Calu3 (cell line): ENCODE measurements at regions not wholly inside any gene's neighbourhood (a gene's known extent, or its start where the extent isn't known, plus 50 kb on each side); places are given as distances from the start of the nearest gene placed in this dataset.

Source experiments
- BruUV-seq: library from RNA; stranded (reverse); fragments of 400-500 nt; replicated peaks from 2 replicates; lab custom pipeline; 2021; lab: Mats Ljungman, UMichigan
- CTCF ChIA-PET: fragments of 300-600 bp; sonication (Branson Sonifier 250); formaldehyde crosslinking; loops from one replicate; lab custom pipeline; 2022; ENCODE audit warnings: antibody characterized with exemption; lab: Charles Lee
- DNase-seq: peaks from one replicate; pipeline ENCODE4 v3.0.0; 2022
- H3K27ac Mint-ChIP-seq: one replicate; pipeline ENCODE4 v1.8.0; 2022; ENCODE audit warnings: mixed read lengths; ENCODE audit not compliant: unreplicated experiment
- H3K27me3 Mint-ChIP-seq: one replicate; pipeline ENCODE4 v1.8.0; 2022; ENCODE audit warnings: mixed read lengths; ENCODE audit not compliant: unreplicated experiment
- H3K36me3 Mint-ChIP-seq: one replicate; pipeline ENCODE4 v1.8.0; 2022; ENCODE audit warnings: mild to moderate bottlenecking, moderate library complexity, mixed read lengths; ENCODE audit not compliant: insufficient read depth, unreplicated experiment
- H3K4me1 Mint-ChIP-seq: one replicate; pipeline ENCODE4 v1.8.0; 2022; ENCODE audit warnings: mild to moderate bottlenecking, low read depth, mixed read lengths; ENCODE audit not compliant: unreplicated experiment
- H3K4me3 Mint-ChIP-seq: one replicate; pipeline ENCODE4 v1.8.0; 2022; ENCODE audit warnings: mild to moderate bottlenecking, low read depth, moderate library complexity, mixed read lengths; ENCODE audit not compliant: unreplicated experiment
- H3K9me3 Mint-ChIP-seq: one replicate; pipeline ENCODE4 v1.8.0; 2022; ENCODE audit warnings: low read depth, mixed read lengths; ENCODE audit not compliant: unreplicated experiment
- intact Hi-C: fragments of 100-400 bp; cut with micrococcal nuclease; formaldehyde crosslinking; loops from one replicate; pipeline ENCODE4 v1.10.0; 2022; ENCODE audit not compliant: unreplicated experiment
- TF ChIP-seq, protein P1 (sequence below): fragments of 200-600 bp; IDR thresholded peaks from one replicate; pipeline ENCODE4 v1.8.0; 2022; ENCODE audit warnings: antibody characterized with exemption; ENCODE audit not compliant: unreplicated experiment

DNA sequence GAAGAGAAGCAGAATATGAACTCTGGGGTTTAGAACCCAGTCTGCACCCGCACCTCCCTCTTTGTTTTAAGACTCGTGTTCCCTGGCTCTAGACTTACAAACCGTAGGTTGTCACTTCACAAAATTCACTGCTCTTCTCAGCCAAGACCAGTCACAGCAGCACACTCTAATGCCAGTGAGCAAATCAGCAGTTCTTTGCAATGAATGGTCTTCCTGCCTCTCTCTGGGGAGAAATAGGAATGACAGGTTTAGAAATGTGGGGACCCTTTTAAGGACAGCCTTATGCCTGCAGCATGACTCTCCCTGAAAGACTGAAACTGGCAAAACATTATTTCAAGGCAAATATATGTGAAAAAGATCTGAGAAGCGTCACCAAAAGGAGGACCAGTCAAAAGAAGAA lies 156.9 kb downstream of the KCTD15 start:
- DNase-seq = no peak
- no peaks in the 10 kb centered on the region for H3K4me1 Mint-ChIP-seq
- peaks cover 63% of the 10 kb centered on the region for H3K27me3 Mint-ChIP-seq
- H3K9me3 Mint-ChIP-seq = no peaks in the 10 kb centered on the region
- no TSS peak for BruUV-seq
- CTCF ChIA-PET = no interaction called here
- H3K36me3 Mint-ChIP-seq = no peaks in the 10 kb centered on the region
- intact Hi-C loops = no loop called here
- H3K4me3 Mint-ChIP-seq = no peak overlapping the region
- no peak overlapping the region for H3K27ac Mint-ChIP-seq
- TF ChIP-seq, protein P1, sequence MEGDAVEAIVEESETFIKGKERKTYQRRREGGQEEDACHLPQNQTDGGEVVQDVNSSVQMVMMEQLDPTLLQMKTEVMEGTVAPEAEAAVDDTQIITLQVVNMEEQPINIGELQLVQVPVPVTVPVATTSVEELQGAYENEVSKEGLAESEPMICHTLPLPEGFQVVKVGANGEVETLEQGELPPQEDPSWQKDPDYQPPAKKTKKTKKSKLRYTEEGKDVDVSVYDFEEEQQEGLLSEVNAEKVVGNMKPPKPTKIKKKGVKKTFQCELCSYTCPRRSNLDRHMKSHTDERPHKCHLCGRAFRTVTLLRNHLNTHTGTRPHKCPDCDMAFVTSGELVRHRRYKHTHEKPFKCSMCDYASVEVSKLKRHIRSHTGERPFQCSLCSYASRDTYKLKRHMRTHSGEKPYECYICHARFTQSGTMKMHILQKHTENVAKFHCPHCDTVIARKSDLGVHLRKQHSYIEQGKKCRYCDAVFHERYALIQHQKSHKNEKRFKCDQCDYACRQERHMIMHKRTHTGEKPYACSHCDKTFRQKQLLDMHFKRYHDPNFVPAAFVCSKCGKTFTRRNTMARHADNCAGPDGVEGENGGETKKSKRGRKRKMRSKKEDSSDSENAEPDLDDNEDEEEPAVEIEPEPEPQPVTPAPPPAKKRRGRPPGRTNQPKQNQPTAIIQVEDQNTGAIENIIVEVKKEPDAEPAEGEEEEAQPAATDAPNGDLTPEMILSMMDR = no peak

DNA sequence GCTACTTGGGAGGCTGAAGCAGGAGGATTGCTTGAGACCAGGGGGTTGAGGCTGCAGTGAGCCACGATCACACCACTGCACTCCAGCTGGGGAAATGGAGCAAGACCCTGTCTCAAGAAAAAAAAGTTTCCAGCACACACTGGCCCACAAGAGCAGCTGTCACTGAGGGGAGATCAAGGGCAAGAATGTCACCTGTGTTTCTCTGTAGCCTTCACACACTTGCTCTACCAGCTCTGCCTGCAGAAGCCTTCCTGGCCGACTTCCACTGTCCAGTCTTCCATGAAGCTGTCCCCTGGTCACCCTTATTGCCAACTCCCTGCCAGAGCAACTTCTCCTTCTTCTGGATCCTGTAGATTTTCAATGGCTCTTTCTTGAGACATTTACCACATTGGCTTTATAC lies 158.0 kb downstream of the KCTD15 start:
- CTCF ChIA-PET = no interaction called here
- H3K4me1 Mint-ChIP-seq = no peaks in the 10 kb centered on the region
- TF ChIP-seq, protein P1 = no peak
- H3K9me3 Mint-ChIP-seq = no peaks in the 10 kb centered on the region
- H3K27ac Mint-ChIP-seq = no peak overlapping the region
- H3K27me3 Mint-ChIP-seq = peaks cover 63% of the 10 kb centered on the region
- no peak overlapping the region for H3K4me3 Mint-ChIP-seq
- DNase-seq = no peak
- H3K36me3 Mint-ChIP-seq = no peaks in the 10 kb centered on the region
- no TSS peak for BruUV-seq
- intact Hi-C loops = no loop called here

DNA sequence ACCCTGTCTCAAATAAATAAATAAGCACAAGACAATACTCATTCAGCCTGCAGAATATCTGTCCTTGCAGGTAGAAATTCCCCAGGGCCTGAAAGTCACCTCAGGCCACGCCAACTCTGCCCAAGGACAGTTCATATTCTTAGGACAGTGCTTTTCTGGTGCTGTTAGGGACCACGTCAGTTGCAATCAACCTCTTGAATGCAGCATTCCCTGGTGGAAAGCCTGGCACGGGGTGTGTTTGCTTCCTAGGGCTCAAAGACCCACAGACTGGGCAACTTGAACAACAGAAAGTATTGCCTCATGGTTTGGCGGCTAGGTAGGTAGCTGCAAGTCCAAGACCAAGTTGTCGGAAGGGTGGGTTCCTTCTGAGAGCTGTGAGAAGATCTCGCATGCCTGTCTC lies 160.3 kb downstream of the KCTD15 start:
- Mint-ChIP-seq H3K9me3 (no peaks in the 10 kb centered on the region), H3K4me1 (no peaks in the 10 kb centered on the region), H3K27me3 (peaks cover 85% of the 10 kb centered on the region), H3K4me3 (no peak overlapping the region), H3K36me3 (no peaks in the 10 kb centered on the region), H3K27ac (no peak overlapping the region)
- DNase-seq = no peak
- no TSS peak for BruUV-seq
- TF ChIP-seq, protein P1 = no peak
- intact Hi-C loops = no loop called here
- CTCF ChIA-PET = no interaction called here

DNA sequence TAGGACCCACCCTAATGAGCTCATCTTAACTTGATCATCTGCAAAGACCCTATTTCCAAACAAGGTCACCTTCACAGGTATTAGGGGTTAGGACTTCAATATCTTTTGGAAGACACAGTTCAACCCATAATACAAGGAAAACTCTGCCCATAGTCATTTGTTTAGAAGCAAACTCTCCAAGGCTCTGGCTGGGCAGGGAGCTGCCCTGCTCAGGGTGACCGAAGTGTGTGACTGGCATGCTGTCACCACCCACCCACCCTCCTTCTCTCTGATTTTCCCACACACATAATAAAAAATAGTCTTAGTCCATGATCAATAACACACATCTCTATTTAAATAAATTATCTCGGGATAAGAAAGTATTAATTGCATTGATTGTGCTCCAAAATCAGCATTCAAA lies 161.1 kb downstream of the KCTD15 start:
- no peak for DNase-seq
- H3K9me3 Mint-ChIP-seq = no peaks in the 10 kb centered on the region
- no peaks in the 10 kb centered on the region for H3K4me1 Mint-ChIP-seq
- H3K4me3 Mint-ChIP-seq = no peak overlapping the region
- no peak overlapping the region for H3K27ac Mint-ChIP-seq
- BruUV-seq = no TSS peak
- no peaks in the 10 kb centered on the region for H3K36me3 Mint-ChIP-seq
- CTCF ChIA-PET = no interaction called here
- TF ChIP-seq, protein P1 = no peak
- intact Hi-C loops = no loop called here
- H3K27me3 Mint-ChIP-seq = peaks cover 93% of the 10 kb centered on the region
